SK-N-SH treated with all-trans-retinoic acid at 6 μM for 48 hours (cell line): ENCODE measurements at regions not wholly inside any gene's neighbourhood (a gene's known extent, or its start where the extent isn't known, plus 50 kb on each side); places are given as distances from the start of the nearest gene placed in this dataset.

ENCODE experiments used
- ARNTL ChIP-seq: fragments of 450-650 bp; formaldehyde crosslinking; IDR thresholded peaks from 2 replicates; pipeline ENCODE4 v1.5.0; 2020; ENCODE audit warnings: low read depth, mild to moderate bottlenecking, moderate library complexity, borderline replicate concordance
- BACH2 ChIP-seq: fragments of 250-450 bp; sonication (Bioruptor Pico); IDR thresholded peaks from 2 replicates; pipeline ENCODE4 v1.9.0; 2021; ENCODE audit warnings: mild to moderate bottlenecking, borderline replicate concordance
- CSDC2 ChIP-seq: fragments of 250-450 bp; sonication (Bioruptor Pico); IDR thresholded peaks from 2 replicates; pipeline ENCODE4 v1.5.0; 2020; ENCODE audit warnings: mild to moderate bottlenecking, moderate library complexity
- ESRRG ChIP-seq: fragments of 250-450 bp; sonication (Bioruptor Pico); IDR thresholded peaks from 2 replicates; pipeline ENCODE4 v1.6.1; 2021; ENCODE audit warnings: mild to moderate bottlenecking
- ISL1 ChIP-seq: fragments of 250-450 bp; sonication (Bioruptor Pico); IDR thresholded peaks from 2 replicates; pipeline ENCODE4 v2.1.2; 2022; ENCODE audit warnings: mild to moderate bottlenecking, moderate library complexity
- OSR1 ChIP-seq: fragments of 250-450 bp; sonication (Bioruptor Pico); IDR thresholded peaks from 2 replicates; pipeline ENCODE4 v1.8.0; 2022; ENCODE audit warnings: moderate library complexity, mild to moderate bottlenecking, inconsistent platforms
- PPARA ChIP-seq: fragments of 250-450 bp; sonication (Bioruptor Pico); IDR thresholded peaks from 2 replicates; pipeline ENCODE4 v1.5.0; 2020; ENCODE audit warnings: mild to moderate bottlenecking, borderline replicate concordance
- ZC3H10 ChIP-seq: fragments of 250-450 bp; sonication (Bioruptor Pico); IDR thresholded peaks from 2 replicates; pipeline ENCODE4 v1.5.1; 2021; ENCODE audit warnings: mild to moderate bottlenecking, moderate library complexity
- ZFP3 ChIP-seq: fragments of 250-450 bp; sonication (Bioruptor Pico); IDR thresholded peaks from 2 replicates; pipeline ENCODE4 v1.5.0; 2020; ENCODE audit warnings: mild to moderate bottlenecking, moderate library complexity
- ZFP30 ChIP-seq: fragments of 450-650 bp; formaldehyde crosslinking; IDR thresholded peaks from 2 replicates; pipeline ENCODE4 v1.5.0; 2022; ENCODE audit warnings: mild to moderate bottlenecking, moderate library complexity
- ZNF8 ChIP-seq: fragments of 450-650 bp; formaldehyde crosslinking; IDR thresholded peaks from 2 replicates; pipeline ENCODE4 v1.5.0; 2020; ENCODE audit warnings: mild to moderate bottlenecking, moderate library complexity
- TF ChIP-seq, protein P1 (sequence below): fragments of 250-450 bp; sonication (Bioruptor Pico); IDR thresholded peaks from 2 replicates; pipeline ENCODE4 v1.8.0; 2021; ENCODE audit warnings: low read depth, mild to moderate bottlenecking, moderate library complexity, borderline replicate concordance
- TF ChIP-seq, protein P2 (sequence below): fragments of 250-450 bp; sonication (Bioruptor Pico); IDR thresholded peaks from 2 replicates; pipeline ENCODE4 v1.5.1; 2020; ENCODE audit warnings: low read depth, mild to moderate bottlenecking, moderate library complexity
- TF ChIP-seq, protein P3 (sequence below): fragments of 250-450 bp; sonication (Bioruptor Pico); IDR thresholded peaks from 2 replicates; pipeline ENCODE4 v1.5.1; 2021; ENCODE audit warnings: mild to moderate bottlenecking, moderate library complexity

GRCh38 chr7:49424109-49424508 lies 349.3 kb upstream of the VWC2 start:
- TF ChIP-seq PPARA (no peak), CSDC2 (CRISPR knock-in tag) (no peak), ZFP30 (no peak), OSR1 (CRISPR knock-in tag) (no peak), ZNF8 (CRISPR knock-in tag) (no peak), ESRRG (CRISPR knock-in tag) (no peak), ARNTL (CRISPR knock-in tag) (no peak), ZFP3 (CRISPR knock-in tag) (no peak), ISL1 (no peak), BACH2 (CRISPR knock-in tag) (no peak), ZC3H10 (CRISPR knock-in tag) (no peak)
- TF ChIP-seq, protein P1, sequence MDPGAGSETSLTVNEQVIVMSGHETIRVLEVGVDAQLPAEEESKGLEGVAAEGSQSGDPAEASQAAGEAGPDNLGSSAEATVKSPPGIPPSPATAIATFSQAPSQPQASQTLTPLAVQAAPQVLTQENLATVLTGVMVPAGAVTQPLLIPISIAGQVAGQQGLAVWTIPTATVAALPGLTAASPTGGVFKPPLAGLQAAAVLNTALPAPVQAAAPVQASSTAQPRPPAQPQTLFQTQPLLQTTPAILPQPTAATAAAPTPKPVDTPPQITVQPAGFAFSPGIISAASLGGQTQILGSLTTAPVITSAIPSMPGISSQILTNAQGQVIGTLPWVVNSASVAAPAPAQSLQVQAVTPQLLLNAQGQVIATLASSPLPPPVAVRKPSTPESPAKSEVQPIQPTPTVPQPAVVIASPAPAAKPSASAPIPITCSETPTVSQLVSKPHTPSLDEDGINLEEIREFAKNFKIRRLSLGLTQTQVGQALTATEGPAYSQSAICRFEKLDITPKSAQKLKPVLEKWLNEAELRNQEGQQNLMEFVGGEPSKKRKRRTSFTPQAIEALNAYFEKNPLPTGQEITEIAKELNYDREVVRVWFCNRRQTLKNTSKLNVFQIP (CRISPR knock-in tag) = no peak
- TF ChIP-seq, protein P2, sequence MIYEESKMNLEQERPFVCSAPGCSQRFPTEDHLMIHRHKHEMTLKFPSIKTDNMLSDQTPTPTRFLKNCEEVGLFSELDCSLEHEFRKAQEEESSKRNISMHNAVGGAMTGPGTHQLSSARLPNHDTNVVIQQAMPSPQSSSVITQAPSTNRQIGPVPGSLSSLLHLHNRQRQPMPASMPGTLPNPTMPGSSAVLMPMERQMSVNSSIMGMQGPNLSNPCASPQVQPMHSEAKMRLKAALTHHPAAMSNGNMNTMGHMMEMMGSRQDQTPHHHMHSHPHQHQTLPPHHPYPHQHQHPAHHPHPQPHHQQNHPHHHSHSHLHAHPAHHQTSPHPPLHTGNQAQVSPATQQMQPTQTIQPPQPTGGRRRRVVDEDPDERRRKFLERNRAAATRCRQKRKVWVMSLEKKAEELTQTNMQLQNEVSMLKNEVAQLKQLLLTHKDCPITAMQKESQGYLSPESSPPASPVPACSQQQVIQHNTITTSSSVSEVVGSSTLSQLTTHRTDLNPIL (CRISPR knock-in tag) = no peak
- TF ChIP-seq, protein P3, sequence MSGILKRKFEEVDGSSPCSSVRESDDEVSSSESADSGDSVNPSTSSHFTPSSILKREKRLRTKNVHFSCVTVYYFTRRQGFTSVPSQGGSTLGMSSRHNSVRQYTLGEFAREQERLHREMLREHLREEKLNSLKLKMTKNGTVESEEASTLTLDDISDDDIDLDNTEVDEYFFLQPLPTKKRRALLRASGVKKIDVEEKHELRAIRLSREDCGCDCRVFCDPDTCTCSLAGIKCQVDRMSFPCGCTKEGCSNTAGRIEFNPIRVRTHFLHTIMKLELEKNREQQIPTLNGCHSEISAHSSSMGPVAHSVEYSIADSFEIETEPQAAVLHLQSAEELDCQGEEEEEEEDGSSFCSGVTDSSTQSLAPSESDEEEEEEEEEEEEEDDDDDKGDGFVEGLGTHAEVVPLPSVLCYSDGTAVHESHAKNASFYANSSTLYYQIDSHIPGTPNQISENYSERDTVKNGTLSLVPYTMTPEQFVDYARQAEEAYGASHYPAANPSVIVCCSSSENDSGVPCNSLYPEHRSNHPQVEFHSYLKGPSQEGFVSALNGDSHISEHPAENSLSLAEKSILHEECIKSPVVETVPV (CRISPR knock-in tag) = no peak
